GM18870 (cell line): ENCODE measurements at regions not wholly inside any gene's neighbourhood (a gene's known extent, or its start where the extent isn't known, plus 50 kb on each side); places are given as distances from the start of the nearest gene placed in this dataset.

Source experiments
- ATAC-seq: cut with Tn5 transposase; IDR thresholded peaks from one replicate; pipeline ENCODE4 v1.9.1; 2021; ENCODE audit warnings: moderate library complexity; ENCODE audit not compliant: unreplicated experiment

DNA sequence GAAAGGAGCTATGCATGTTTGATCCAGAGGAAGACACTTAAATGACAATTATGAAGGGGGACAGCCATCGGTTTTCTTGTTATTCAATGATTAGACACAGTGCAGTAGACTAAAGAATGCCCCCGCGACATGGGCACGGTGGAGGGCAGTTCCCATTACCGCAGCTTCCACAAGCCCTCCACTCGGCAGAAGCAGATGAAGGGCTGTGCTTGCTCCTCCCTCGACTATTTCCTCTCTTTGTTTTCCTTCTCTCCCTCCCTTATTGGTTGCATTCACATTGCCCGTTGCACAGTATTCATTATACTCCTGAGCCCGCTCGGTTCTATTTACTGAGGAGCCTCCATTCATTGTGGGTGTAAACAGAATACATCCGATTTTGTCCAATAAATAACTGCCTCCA lies 138.8 kb upstream of the RASSF8 start:
- no peak for ATAC-seq

DNA sequence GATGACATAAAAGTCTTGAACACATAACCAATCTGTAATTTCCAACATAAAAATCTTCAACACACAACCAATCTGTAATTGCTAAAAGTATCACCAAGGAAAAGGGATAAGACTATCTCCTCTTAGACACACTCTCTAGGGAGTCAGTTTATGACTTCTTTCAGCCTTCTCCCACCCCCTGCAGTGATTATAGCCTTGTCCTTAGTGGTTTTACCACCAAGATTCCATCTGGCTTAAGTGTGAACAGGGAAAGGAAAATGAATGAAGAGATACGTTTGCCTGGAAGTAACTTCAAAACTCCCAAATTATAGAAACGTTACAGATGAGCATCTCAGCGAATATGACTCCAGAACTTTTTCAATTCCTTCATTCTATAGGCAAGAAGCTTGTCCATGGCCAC lies 136.2 kb upstream of the RASSF8 start:
- no peak for ATAC-seq

DNA sequence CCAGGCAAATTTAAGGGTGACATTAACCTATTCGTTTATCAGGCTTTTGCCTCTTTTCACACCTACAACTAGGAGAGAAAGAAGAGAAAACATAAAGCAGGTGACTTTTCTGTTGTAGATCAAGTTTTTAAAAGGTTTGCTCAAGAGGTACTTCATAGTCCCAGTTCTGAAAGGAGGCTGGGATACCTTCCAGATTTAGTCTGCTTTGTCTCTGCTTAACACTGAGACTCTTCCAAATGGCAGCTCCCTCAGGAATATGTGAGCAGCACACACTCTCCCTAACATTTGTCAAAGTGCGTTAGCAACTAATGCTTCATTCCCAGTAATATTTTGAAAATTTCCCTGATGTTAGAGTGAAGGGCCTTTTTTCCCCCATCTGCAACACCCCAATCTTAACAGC lies 133.7 kb upstream of the RASSF8 start:
- ATAC-seq: no peak

DNA sequence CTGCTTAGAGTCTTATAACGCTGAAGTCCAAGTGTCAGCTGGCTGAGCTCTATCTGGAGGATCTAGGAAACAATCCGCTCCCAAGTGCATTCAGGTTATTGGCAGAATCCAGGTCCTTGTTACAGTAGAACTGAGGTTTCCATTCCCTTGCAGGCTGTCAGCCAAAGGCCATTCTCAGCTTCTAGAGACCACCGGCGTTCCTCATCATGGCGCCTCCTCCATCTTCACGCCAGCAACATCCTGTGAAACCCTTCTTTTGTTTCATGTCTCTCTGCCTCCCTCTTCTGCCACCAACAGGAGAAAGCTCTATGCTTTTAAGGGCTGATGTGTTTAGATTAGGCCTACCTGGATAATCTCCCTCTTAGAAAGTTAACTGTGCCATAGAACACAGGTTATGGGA lies 133.0 kb upstream of the RASSF8 start:
- no peak for ATAC-seq

DNA sequence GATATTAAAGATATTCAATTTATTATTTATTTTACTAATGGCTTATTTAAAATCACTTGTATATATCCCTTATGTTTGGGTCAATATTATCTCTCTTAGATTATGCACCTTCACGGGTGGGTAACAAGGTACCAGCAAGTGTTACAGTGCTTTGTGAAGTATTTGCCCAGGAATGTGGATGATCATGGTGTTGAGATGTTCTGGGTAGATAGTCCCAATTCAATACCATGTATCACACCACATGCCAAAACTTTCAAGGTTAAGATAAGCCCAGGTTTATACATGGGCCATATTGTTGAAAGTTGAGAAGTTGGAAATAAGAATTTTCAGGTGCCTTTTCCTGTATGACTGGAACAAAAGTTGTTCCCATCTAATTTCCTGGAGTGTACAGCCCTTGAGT lies 131.3 kb upstream of the RASSF8 start:
- ATAC-seq: no peak

DNA sequence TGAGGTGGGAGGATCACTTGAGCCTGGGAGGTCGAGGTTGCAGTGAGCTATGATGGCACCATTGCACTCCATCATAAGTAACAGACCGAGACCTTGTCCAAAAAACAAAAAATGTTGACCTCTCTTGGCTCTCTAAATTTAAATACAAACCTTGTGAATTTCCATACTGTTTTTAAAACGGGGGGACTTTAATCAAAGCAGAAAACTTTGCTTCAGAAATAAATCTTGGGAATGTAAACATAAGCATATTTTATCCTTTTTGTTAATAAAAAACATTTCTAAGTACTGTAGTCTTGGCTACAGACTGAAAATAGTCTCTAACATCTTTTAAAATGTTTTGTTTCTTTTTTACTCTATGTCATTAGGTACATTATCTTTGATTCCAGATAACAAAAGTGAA lies 130.7 kb upstream of the RASSF8 start:
- ATAC-seq: no peak

- ATAC-seq: no peak
Measured at GRCh38 chr12:25828188-25828587, 130.3 kb upstream of the RASSF8 start.

- ATAC-seq: no peak
Measured at GRCh38 chr12:25829192-25829591, 129.3 kb upstream of the RASSF8 start.

- no peak for ATAC-seq
Measured at GRCh38 chr12:25830456-25830855, 128.0 kb upstream of the RASSF8 start.

DNA sequence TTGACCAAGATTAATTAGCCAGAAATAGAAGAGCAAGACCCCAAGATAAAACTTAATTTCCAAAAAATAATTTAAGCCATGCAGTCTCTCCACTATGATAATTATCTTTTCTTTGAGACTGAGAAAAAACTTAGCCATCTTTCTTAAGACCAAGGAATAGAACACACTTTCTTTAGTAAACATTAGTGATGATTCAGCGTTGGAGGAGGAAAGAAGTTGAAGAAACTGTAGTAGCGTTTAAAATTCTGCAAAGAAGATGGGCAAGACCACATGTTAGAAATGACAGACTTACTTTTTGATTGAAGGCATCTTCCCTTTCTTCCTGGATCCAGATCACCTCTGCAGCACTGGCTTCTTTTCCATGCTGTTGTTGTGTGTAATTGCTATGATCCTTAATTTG lies 124.8 kb upstream of the RASSF8 start:
- ATAC-seq: no peak

DNA sequence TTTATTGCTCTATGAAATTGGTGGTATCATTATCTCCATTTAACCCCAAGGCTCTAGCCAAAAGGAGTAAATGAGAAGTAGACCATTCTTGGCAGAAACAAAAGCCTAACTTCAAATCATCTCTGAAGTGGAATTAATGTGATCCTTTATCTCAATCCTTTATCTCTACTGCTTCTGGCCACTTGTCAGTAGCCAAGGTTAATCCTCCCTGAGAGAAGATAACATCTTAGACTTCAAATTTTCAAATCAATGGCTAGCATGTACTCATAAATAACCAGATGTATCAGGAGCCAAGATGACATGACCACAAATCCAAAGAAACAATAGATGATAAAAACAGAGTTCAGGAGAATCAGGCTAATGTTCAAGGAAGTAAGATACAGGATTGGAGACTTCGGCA lies 123.1 kb upstream of the RASSF8 start:
- no peak for ATAC-seq

- ATAC-seq: no peak
Measured at GRCh38 chr12:25838007-25838406, 120.5 kb upstream of the RASSF8 start.

GRCh38 chr12:25839470-25839869 lies 119.0 kb upstream of the RASSF8 start:
- ATAC-seq: no peak

GRCh38 chr12:25840678-25841465 lies 117.6 kb upstream of the RASSF8 start:
- no peak for ATAC-seq

DNA sequence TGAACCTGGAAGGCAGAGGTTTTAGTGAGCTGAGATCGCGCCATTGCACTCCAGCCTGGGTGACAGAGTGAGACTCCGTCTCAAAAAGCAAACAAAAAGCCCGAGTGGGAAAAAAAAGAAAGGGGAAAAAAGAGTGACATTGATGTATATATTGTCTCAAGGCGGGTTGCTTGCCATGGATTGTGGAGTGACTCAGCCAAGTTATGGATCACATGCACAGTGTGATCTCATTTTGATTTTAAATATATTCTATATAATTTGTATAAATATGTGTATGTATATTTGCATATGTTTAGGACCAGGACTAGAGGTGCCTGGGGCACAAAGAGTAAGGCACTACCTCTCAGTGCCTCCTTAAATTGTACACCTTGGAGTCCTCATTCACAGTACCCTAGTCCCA lies 116.2 kb upstream of the RASSF8 start:
- ATAC-seq: no peak

DNA sequence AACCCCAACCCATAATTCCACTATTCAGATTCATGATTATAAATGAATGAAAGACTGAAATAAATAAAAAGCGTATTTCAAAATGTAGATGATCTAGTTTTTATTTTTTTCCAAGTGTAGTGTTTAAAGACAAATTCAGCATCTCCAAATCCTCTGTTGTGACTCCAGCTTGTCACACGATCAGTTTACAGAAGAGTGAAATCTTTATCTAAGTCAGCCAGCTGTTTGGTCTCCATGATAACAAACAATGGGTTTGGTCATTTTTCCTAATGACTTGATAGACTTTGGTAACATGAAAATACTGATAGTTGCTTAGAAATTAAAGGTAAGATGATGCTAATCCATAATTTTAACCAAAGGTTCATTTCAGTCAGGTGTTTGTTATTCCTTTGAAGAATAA lies 114.5 kb upstream of the RASSF8 start:
- no peak for ATAC-seq

GRCh38 chr12:25845415-25845814 lies 113.1 kb upstream of the RASSF8 start:
- ATAC-seq: no peak

DNA sequence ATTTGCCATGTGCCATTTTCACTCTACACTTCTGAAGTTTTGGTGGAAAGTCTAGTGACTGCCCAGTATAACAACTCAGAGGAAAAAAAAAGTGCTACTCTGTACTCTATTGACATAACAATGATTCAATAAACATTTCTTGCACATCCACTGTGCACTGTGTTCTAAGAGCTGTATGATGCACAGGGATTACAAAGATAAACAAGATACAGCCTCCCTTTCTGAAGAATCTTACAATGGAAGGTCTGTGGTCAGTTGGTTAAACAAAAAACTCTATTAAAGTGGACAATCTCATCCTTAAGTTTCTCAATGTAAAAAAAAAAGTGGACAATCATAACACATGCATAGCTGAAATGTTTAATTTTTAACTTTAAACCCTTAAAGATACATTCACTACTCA lies 105.7 kb upstream of the RASSF8 start:
- ATAC-seq: no peak

GRCh38 chr12:25853316-25854095 lies 105.0 kb upstream of the RASSF8 start:
- no peak for ATAC-seq

- no peak for ATAC-seq
Measured at GRCh38 chr12:25854991-25855390, 103.5 kb upstream of the RASSF8 start.

DNA sequence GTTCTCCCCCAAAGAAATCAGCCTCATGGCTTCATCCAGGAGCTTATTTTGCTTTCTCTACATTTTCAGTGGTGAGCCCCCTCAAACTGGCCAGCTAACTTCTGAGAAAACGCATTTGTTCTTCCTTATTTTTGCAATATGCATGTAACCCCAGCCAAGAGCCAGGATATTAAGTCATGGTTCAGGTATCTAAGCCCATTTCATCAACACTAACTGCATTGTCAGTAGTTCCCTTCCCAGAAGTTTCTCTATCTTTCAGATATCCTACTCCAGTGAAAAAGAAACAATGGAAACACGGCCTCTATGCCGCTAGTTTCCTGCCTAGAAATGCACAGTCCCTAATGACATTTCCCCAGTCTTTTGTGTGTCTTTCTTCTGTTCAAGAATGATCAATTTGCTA lies 102.8 kb upstream of the RASSF8 start:
- no peak for ATAC-seq

GRCh38 chr12:25859976-25860375 lies 98.5 kb upstream of the RASSF8 start:
- no peak for ATAC-seq
